ENCODE measurements at regions not wholly inside any gene's neighbourhood (a gene's known extent, or its start where the extent isn't known, plus 50 kb on each side); places are given as distances from the start of the nearest gene placed in this dataset.

GRCh38 chr14:25246751-25247150 is 196.8 kb upstream of the STXBP6 start:
- Histone ChIP-seq H3K36me3 (no peaks in the 10 kb centered on the region), H3K4me3 (no peak overlapping the region), H3K27ac (no peak overlapping the region), H3K4me1 (no peaks in the 10 kb centered on the region), H3K9me3 (no peaks in the 10 kb centered on the region), H3K27me3 (no peaks in the 10 kb centered on the region)
- DNase-seq (ENCODE audit: low spot score in 2 of 2), result no peak
- TF ChIP-seq EP300 (IDR thresholded peaks at IDR 0.05) (no peak), POLR2A (IDR thresholded peaks at IDR 0.05) (no peak), CTCF (IDR thresholded peaks at IDR 0.05) (no peak)
- 77 to 88% methylated on average over 2 of the region's 2 CpGs for WGBS, 2 donors

- Histone ChIP-seq H3K27ac (no peak overlapping the region), H3K4me3 (no peak overlapping the region), H3K36me3 (no peaks in the 10 kb centered on the region), H3K4me1 (no peaks in the 10 kb centered on the region), H3K9me3 (no peaks in the 10 kb centered on the region), H3K27me3 (no peaks in the 10 kb centered on the region)
- TF ChIP-seq POLR2A (IDR thresholded peaks at IDR 0.05) (no peak), CTCF (IDR thresholded peaks at IDR 0.05) (no peak), EP300 (IDR thresholded peaks at IDR 0.05) (no peak)
- 55 to 56% methylated on average over 1 of the region's 1 CpG for WGBS, 2 donors
- DNase-seq (ENCODE audit: low spot score in 2 of 2), result no peak
Observed at GRCh38 chr14:25239170-25239569, 189.2 kb upstream of the STXBP6 start.

GRCh38 chr14:25237845-25238244 is 187.9 kb upstream of the STXBP6 start:
- WGBS, 2 donors, result 13 to 17% methylated on average over 6 of the region's 6 CpGs
- H3K27me3 ChIP-seq, result no peaks in the 10 kb centered on the region

GRCh38 chr14:25233613-25234012 is 183.7 kb upstream of the STXBP6 start:
- no peak overlapping the region for H3K27ac ChIP-seq
- no peak overlapping the region for H3K4me3 ChIP-seq
- TF ChIP-seq CTCF (IDR thresholded peaks at IDR 0.05) (no peak), POLR2A (IDR thresholded peaks at IDR 0.05) (no peak), EP300 (IDR thresholded peaks at IDR 0.05) (no peak)
- H3K27me3 ChIP-seq, result no peaks in the 10 kb centered on the region
- no peak for DNase-seq (ENCODE audit: low spot score in 2 of 2)
- H3K36me3 ChIP-seq, result no peaks in the 10 kb centered on the region
- H3K9me3 ChIP-seq, result no peaks in the 10 kb centered on the region
- WGBS, 2 donors, result 44 to 47% methylated on average over 3 of the region's 3 CpGs
- H3K4me1 ChIP-seq, result peaks cover 0 to 3% (median 0%) of the 10 kb centered on the region in 4 donors

More at GRCh38 chr14:25237845-25238244, 187.9 kb upstream of the STXBP6 start:
- no peak for DNase-seq (ENCODE audit: low spot score in 2 of 2)
- Histone ChIP-seq H3K4me3 (no peak overlapping the region), H3K4me1 (peaks cover 0 to 3% (median 0%) of the 10 kb centered on the region in 4 donors), H3K36me3 (no peaks in the 10 kb centered on the region), H3K27ac (no peak overlapping the region), H3K9me3 (no peaks in the 10 kb centered on the region)
- TF ChIP-seq POLR2A (IDR thresholded peaks at IDR 0.05) (no peak), EP300 (IDR thresholded peaks at IDR 0.05) (no peak), CTCF (IDR thresholded peaks at IDR 0.05) (no peak)

- Histone ChIP-seq H3K4me1 (peaks cover 0 to 3% (median 0%) of the 10 kb centered on the region in 4 donors), H3K4me3 (no peak overlapping the region), H3K27ac (no peak overlapping the region), H3K27me3 (no peaks in the 10 kb centered on the region), H3K36me3 (no peaks in the 10 kb centered on the region), H3K9me3 (no peaks in the 10 kb centered on the region)
- TF ChIP-seq CTCF (IDR thresholded peaks at IDR 0.05) (no peak), EP300 (IDR thresholded peaks at IDR 0.05) (no peak), POLR2A (IDR thresholded peaks at IDR 0.05) (no peak)
- WGBS, 2 donors, result 34 to 50% methylated on average over 4 of the region's 4 CpGs
- DNase-seq (ENCODE audit: low spot score in 2 of 2), result no peak
Observed at GRCh38 chr14:25231004-25231403, 181.1 kb upstream of the STXBP6 start.

Measured in tibial nerve (tissue), 4 donors.